ENCODE measurements at regions not wholly inside any gene's neighbourhood (a gene's known extent, or its start where the extent isn't known, plus 50 kb on each side); places are given as distances from the start of the nearest gene placed in this dataset.

GRCh38 chr9:129399634-129399990, 221.3 kb downstream of the C9orf50 start:
- WGBS (ENCODE audit: insufficient coverage, low coverage, low lambda C conversion rate, missing lambda C conversion rate) = 68% methylated on average over 4 of the region's 8 CpGs
- no peak overlapping the region for H3K27ac ChIP-seq
- H3K9me3 ChIP-seq = no peaks in the 10 kb centered on the region
- H3K36me3 ChIP-seq = no peaks in the 10 kb centered on the region
- no peak overlapping the region for H3K4me3 ChIP-seq
- intact Hi-C loops (cut with DNase I) = no loop called here
- DNase-seq (peak in 1 of 3 donors; percentile 6), ATAC-seq (no peak)
- no peaks in the 10 kb centered on the region for H3K27me3 ChIP-seq
- H3K4me1 ChIP-seq = no peaks in the 10 kb centered on the region
- TF ChIP-seq, protein P1, sequence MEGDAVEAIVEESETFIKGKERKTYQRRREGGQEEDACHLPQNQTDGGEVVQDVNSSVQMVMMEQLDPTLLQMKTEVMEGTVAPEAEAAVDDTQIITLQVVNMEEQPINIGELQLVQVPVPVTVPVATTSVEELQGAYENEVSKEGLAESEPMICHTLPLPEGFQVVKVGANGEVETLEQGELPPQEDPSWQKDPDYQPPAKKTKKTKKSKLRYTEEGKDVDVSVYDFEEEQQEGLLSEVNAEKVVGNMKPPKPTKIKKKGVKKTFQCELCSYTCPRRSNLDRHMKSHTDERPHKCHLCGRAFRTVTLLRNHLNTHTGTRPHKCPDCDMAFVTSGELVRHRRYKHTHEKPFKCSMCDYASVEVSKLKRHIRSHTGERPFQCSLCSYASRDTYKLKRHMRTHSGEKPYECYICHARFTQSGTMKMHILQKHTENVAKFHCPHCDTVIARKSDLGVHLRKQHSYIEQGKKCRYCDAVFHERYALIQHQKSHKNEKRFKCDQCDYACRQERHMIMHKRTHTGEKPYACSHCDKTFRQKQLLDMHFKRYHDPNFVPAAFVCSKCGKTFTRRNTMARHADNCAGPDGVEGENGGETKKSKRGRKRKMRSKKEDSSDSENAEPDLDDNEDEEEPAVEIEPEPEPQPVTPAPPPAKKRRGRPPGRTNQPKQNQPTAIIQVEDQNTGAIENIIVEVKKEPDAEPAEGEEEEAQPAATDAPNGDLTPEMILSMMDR (IDR thresholded peaks at IDR 0.05) = no peak
- no peak for TF ChIP-seq POLR2A (IDR thresholded peaks at IDR 0.05)

DNA sequence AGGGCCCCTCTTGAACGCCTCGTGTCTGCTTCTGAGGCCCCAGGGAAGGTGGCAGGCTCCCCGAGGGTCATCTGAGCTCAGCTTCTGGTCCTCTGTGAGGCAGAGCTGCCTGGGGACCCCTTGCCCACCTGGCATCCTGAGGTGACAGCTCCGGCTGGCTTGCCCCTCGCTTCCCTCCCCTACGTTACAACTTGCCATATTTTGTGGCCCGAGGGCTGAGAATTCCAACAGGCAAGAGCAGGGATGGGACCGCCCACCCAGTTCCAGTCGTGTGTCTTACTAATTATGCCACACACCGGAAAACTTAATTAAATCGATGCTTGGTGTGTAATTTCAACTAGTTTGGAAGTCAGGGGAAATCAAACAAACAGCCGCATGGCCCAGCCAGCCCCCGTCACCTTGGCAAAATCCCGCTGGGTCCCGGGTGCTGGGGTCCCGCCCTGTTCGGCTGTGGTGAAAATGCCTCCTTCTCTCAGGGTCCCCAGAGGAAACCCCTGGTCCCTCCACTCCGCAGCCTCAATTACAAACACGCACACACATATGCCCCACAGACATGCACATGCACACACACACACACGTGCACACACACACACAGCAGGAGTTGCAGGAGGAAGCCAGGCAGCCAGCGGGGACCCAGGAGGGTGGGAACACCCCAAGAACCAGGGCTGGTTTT, 221.0 kb upstream of the IER5L start:
- WGBS (ENCODE audit: insufficient coverage, low coverage, low lambda C conversion rate, missing lambda C conversion rate) = 68% methylated on average over 6 of the region's 21 CpGs
- ATAC-seq (no peak), DNase-seq (peak in 2 of 3 donors; percentile 15 to 40)
- Histone ChIP-seq H3K27ac (no peak overlapping the region), H3K9me3 (no peaks in the 10 kb centered on the region), H3K4me3 (no peak overlapping the region), H3K36me3 (no peaks in the 10 kb centered on the region), H3K4me1 (no peaks in the 10 kb centered on the region), H3K27me3 (no peaks in the 10 kb centered on the region)
- intact Hi-C loops (cut with DNase I) = no loop called here
- TF ChIP-seq POLR2A (IDR thresholded peaks at IDR 0.05) = no peak
- TF ChIP-seq, protein P1 (IDR thresholded peaks at IDR 0.05) = no peak

GRCh38 chr9:129398101-129398960, 220.3 kb upstream of the IER5L start:
- Histone ChIP-seq H3K36me3 (no peaks in the 10 kb centered on the region), H3K9me3 (no peaks in the 10 kb centered on the region), H3K4me1 (no peaks in the 10 kb centered on the region), H3K4me3 (no peak overlapping the region), H3K27ac (no peak overlapping the region), H3K27me3 (no peaks in the 10 kb centered on the region)
- ATAC-seq (no peak), DNase-seq (peak in 2 of 3 donors; percentile 8 to 24)
- WGBS (ENCODE audit: insufficient coverage, low coverage, low lambda C conversion rate, missing lambda C conversion rate) = 68% methylated on average over 5 of the region's 20 CpGs
- TF ChIP-seq, protein P1 (IDR thresholded peaks at IDR 0.05) = no peak
- TF ChIP-seq POLR2A (IDR thresholded peaks at IDR 0.05) = no peak
- intact Hi-C loops (cut with DNase I) = no loop called here

DNA sequence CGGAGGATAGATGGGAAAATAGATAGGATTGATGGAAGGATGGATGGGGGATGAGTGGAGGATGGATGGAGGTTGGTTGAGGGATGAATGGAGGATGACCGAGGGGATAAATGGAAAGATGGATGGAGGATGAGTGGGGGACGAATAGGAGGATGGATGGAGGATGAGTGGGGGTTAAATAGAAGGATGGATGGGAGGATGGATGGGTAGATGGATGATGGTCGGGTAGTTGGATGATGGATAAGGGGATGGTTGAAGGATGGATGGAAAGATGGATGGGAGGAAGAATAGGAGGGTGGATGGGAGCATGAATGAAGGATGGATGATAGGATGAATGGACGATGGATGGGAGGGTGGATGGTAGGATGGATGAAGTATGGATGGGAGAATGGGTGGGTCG, 219.3 kb upstream of the IER5L start:
- no peak for DNase-seq
- no peak for TF ChIP-seq POLR2A (IDR thresholded peaks at IDR 0.05)
- TF ChIP-seq, protein P1 (IDR thresholded peaks at IDR 0.05) = no peak
- Histone ChIP-seq H3K4me3 (no peak overlapping the region), H3K9me3 (no peaks in the 10 kb centered on the region), H3K27ac (no peak overlapping the region), H3K36me3 (no peaks in the 10 kb centered on the region), H3K4me1 (no peaks in the 10 kb centered on the region), H3K27me3 (no peaks in the 10 kb centered on the region)
- intact Hi-C loops (cut with DNase I) = no loop called here
- ATAC-seq = no peak
- WGBS (ENCODE audit: insufficient coverage, low coverage, low lambda C conversion rate, missing lambda C conversion rate) = 82% methylated on average over 6 of the region's 6 CpGs
